OCI-LY3 (cell line): ENCODE measurements at regions not wholly inside any gene's neighbourhood (a gene's known extent, or its start where the extent isn't known, plus 50 kb on each side); places are given as distances from the start of the nearest gene placed in this dataset.
"Not testable (repeated sequence)": the region's sequence is repeated elsewhere in the genome, so short reads cannot be mapped to it uniquely, and the experiment has no call there.

ENCODE experiments used
- H2AFZ ChIP-seq: fragments of 200-600, 300-600 bp; shearing (Covaris generic); 2 replicates; pipeline ENCODE4 v1.6.0; 2014; ENCODE audit warnings: antibody characterized with exemption, low read depth, low read length
- H3K27ac ChIP-seq: fragments of 200-600, 300-600 bp; sonication (generic); 2 replicates; pipeline ENCODE4 v1.5.1; 2014; ENCODE audit warnings: mild to moderate bottlenecking, low read length, moderate library complexity, mixed read lengths
- H3K27me3 ChIP-seq: fragments of 200-600, 300-600 bp; sonication (generic); 2 replicates; pipeline ENCODE4 v1.6.1; 2014; ENCODE audit warnings: low read depth, low read length, mixed read lengths
- H3K36me3 ChIP-seq: fragments of 200-600, 300-600 bp; sonication (generic); replicated peaks from 2 replicates; pipeline ENCODE3; 2014; ENCODE audit warnings: low read depth, low read length, mixed read lengths
- H3K4me1 ChIP-seq: fragments of 300-600, 200-600 bp; sonication (generic); 2 replicates; pipeline ENCODE4 v1.6.1; 2014; ENCODE audit warnings: low read length, mixed read lengths
- H3K4me2 ChIP-seq: fragments of 200-600, 300-600 bp; sonication (generic); 2 replicates; pipeline ENCODE4 v1.6.1; 2014; ENCODE audit warnings: low read length, mixed read lengths
- H3K4me3 ChIP-seq: fragments of 300-600, 200-600 bp; sonication (generic); 2 replicates; pipeline ENCODE4 v1.5.1; 2014; ENCODE audit warnings: antibody characterized with exemption, mild to moderate bottlenecking, low read length, moderate library complexity
- H3K79me2 ChIP-seq: fragments of 300-600, 200-600 bp; shearing (Covaris generic); 2 replicates; pipeline ENCODE4 v1.6.1; 2014; ENCODE audit warnings: mild to moderate bottlenecking, low read length, mixed read lengths
- H3K9ac ChIP-seq: fragments of 300-600, 200-600 bp; shearing (Covaris generic); 2 replicates; pipeline ENCODE4 v1.6.0; 2014; ENCODE audit warnings: mild to moderate bottlenecking, low read length, moderate library complexity
- H3K9me3 ChIP-seq: fragments of 200-600, 300-600 bp; shearing (Covaris generic); 2 replicates; pipeline ENCODE4 v1.6.1; 2014; ENCODE audit warnings: low read length, mixed read lengths; ENCODE audit not compliant: insufficient read depth
- H4K20me1 ChIP-seq: fragments of 200-600, 300-600 bp; sonication (generic); 2 replicates; pipeline ENCODE4 v1.6.1; 2016; ENCODE audit warnings: low read length, mixed read lengths; ENCODE audit not compliant: insufficient read depth
- EZH2phosphoT487 ChIP-seq: fragments of 200-600 bp; shearing (Covaris generic); IDR thresholded peaks from 2 replicates; pipeline ENCODE4 v1.6.1; 2018; ENCODE audit warnings: antibody characterized with exemption, mixed run types, low read depth
- TF ChIP-seq, protein P1 (sequence below): fragments of 200-600, 300-600 bp; sonication (generic); IDR thresholded peaks from 2 replicates; pipeline ENCODE4 v1.5.1; 2014; ENCODE audit warnings: antibody characterized with exemption, low read length, low read depth

GRCh38 chr12:4141348-4142270, 132.0 kb upstream of the CCND2 start:
- Histone ChIP-seq H3K27ac (peak overlapping the region; percentile 99), H2AFZ (no peak overlapping the region), H3K79me2 (no peaks in the 10 kb centered on the region; the same call in 1 of the 2 replicates), H4K20me1 (no peaks in the 10 kb centered on the region), H3K4me2 (peak overlapping the region; percentile 76), H3K4me1 (peaks cover 91% of the 10 kb centered on the region), H3K4me3 (no peak overlapping the region), H3K27me3 (no peaks in the 10 kb centered on the region), H3K36me3 (peaks cover 6% of the 10 kb centered on the region), H3K9me3 (no peaks in the 10 kb centered on the region), H3K9ac (peak overlapping the region; percentile 87)
- TF ChIP-seq EZH2phosphoT487 = no peak
- TF ChIP-seq, protein P1, sequence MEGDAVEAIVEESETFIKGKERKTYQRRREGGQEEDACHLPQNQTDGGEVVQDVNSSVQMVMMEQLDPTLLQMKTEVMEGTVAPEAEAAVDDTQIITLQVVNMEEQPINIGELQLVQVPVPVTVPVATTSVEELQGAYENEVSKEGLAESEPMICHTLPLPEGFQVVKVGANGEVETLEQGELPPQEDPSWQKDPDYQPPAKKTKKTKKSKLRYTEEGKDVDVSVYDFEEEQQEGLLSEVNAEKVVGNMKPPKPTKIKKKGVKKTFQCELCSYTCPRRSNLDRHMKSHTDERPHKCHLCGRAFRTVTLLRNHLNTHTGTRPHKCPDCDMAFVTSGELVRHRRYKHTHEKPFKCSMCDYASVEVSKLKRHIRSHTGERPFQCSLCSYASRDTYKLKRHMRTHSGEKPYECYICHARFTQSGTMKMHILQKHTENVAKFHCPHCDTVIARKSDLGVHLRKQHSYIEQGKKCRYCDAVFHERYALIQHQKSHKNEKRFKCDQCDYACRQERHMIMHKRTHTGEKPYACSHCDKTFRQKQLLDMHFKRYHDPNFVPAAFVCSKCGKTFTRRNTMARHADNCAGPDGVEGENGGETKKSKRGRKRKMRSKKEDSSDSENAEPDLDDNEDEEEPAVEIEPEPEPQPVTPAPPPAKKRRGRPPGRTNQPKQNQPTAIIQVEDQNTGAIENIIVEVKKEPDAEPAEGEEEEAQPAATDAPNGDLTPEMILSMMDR = no peak

DNA sequence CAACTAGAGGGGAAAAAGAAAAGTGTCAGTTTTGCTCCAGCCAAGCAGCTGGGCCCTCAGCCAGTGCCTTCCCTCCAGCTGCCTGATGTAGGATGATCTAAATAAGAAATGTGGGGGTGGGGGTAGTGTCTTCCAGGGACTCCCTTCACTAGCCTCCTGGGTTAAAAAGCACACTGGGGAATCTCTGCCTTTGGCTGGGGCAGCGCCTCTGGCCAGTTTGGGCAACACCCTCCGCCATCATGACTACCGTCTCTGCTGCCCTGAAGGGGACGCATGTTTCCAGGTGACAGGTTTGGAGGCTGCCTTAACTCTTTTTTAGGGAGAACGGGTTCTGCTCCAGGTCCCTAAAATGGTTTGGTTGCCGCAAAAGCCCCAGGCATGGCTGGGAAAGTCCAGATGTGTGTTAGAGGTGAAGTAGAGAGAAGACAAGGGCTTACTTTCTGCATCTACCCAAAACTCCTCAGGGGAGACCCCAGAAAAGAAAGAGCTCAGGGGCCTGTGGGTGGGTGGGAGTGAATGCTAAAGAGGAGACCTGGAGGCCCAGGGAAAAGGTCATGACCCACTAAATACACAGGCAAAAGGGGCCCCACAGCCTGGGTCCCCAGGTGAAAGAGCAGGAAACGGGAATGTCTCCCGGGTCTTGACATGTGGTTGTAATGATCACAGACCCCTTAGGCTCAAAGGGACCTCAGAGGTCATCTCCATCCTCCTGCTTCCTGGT, 132.8 kb upstream of the CCND2 start:
- Histone ChIP-seq H3K4me2 (peak overlapping the region; percentile 76), H3K9me3 (no peaks in the 10 kb centered on the region), H3K27ac (peak overlapping the region; percentile 99), H3K36me3 (peaks cover 6% of the 10 kb centered on the region), H3K4me3 (no peak overlapping the region; the same call in 1 of the 2 replicates), H4K20me1 (no peaks in the 10 kb centered on the region), H3K27me3 (no peaks in the 10 kb centered on the region), H3K4me1 (peaks cover 92% of the 10 kb centered on the region), H3K79me2 (no peaks in the 10 kb centered on the region; the same call in 1 of the 2 replicates), H3K9ac (peak overlapping the region; percentile 87), H2AFZ (no peak overlapping the region)
- TF ChIP-seq, protein P1 = no peak
- no peak for TF ChIP-seq EZH2phosphoT487

- H3K4me1 ChIP-seq = peaks cover 92% of the 10 kb centered on the region
- peak overlapping the region; percentile 99 for H3K27ac ChIP-seq
- H3K27me3 ChIP-seq = no peaks in the 10 kb centered on the region
- no peak overlapping the region for H3K4me3 ChIP-seq
- H3K79me2 ChIP-seq = peaks cover 4% of the 10 kb centered on the region
- TF ChIP-seq, protein P1 = no peak
- TF ChIP-seq EZH2phosphoT487 = no peak
- H4K20me1 ChIP-seq = no peaks in the 10 kb centered on the region
- no peak overlapping the region for H2AFZ ChIP-seq
- peak overlapping the region; percentile 87 for H3K9ac ChIP-seq
- peaks cover 12% of the 10 kb centered on the region for H3K36me3 ChIP-seq
- H3K9me3 ChIP-seq = no peaks in the 10 kb centered on the region
- H3K4me2 ChIP-seq = peak overlapping the region; percentile 44
Observed at GRCh38 chr12:4139191-4139590, 134.4 kb upstream of the CCND2 start.

DNA sequence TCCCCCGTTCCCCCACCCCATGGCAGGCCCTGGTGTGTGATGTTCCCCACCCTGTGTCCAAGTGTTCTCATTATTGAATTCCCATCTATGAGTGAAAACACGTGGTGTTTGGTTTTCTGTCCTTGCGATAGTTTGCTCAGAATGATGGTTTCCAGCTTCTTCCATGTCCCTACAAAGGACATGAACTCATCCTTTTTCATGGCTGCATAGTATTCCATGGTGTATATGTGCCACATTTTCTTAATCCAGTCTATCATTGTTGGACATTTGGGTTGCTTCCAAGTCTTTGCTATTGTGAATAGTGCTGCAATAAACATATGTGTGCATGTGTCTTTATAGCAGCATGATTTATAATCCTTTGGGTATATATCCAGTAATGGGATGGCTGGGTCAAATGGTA, 135.0 kb upstream of the CCND2 start:
- not testable (repeated sequence) for H3K9me3 ChIP-seq, H2AFZ ChIP-seq, H3K4me2 ChIP-seq, H3K36me3 ChIP-seq, H3K9ac ChIP-seq, H4K20me1 ChIP-seq, H3K27me3 ChIP-seq, H3K79me2 ChIP-seq, H3K4me3 ChIP-seq
- Histone ChIP-seq H3K4me1 (peaks cover 92% of the 10 kb centered on the region), H3K27ac (peak overlapping the region; percentile 97; the same call in 1 of the 2 replicates)
